Naive thymus-derived CD8-positive, alpha-beta T cell (primary cell): ENCODE measurements at regions not wholly inside any gene's neighbourhood (a gene's known extent, or its start where the extent isn't known, plus 50 kb on each side); places are given as distances from the start of the nearest gene placed in this dataset.

Source experiments
- ATAC-seq, 2 donors: fragments of 150-1000 bp; cut with Tn5 transposase in 1 of 2; sonication (Bioruptor Pico), chemical (Tn5 transposase) in 1 of 2; 1 replicate in 1 of 2; 2 replicates in 1 of 2; pipeline ENCODE4 v1.10.0; 2021; ENCODE audit warnings: mild to moderate bottlenecking in 2 of 2, moderate library complexity in 2 of 2
- POLR2A ChIA-PET: fragments of 350-600 bp; sonication (Branson Sonifier 250); formaldehyde crosslinking; loops from one replicate; lab custom pipeline; 2021; ENCODE audit warnings: antibody characterized with exemption; lab: Charles Lee
- DNase-seq, 10 donors: peaks; one replicate each; pipeline versions ENCODE4 v3.0.0 to v3.0.0-alpha.2; 2020 to 2022
- H3K27ac Mint-ChIP-seq, 10 donors: one replicate each; pipeline ENCODE4 v1.8.0; 2020 to 2022; ENCODE audit warnings: mild to moderate bottlenecking in 10 of 10, mixed read lengths in 10 of 10, moderate library complexity in 4 of 10, inconsistent platforms in 1 of 10
- H3K27me3 Mint-ChIP-seq, 5 donors: one replicate each; pipeline ENCODE4 v1.8.0; 2021 to 2022; ENCODE audit warnings: mixed read lengths in 5 of 5
- H3K36me3 Mint-ChIP-seq, 3 donors: one replicate each; pipeline ENCODE4 v1.8.0; 2020 to 2022; ENCODE audit warnings: mixed read lengths in 3 of 3, mild to moderate bottlenecking in 2 of 3, inconsistent platforms in 1 of 3
- H3K4me1 Mint-ChIP-seq, 4 donors: one replicate each; pipeline ENCODE4 v1.8.0; 2021 to 2022; ENCODE audit warnings: mixed read lengths in 4 of 4
- H3K4me3 Mint-ChIP-seq, 10 donors: one replicate each; pipeline ENCODE4 v1.8.0; 2020 to 2022; ENCODE audit warnings: mild to moderate bottlenecking in 10 of 10, mixed read lengths in 10 of 10, moderate library complexity in 6 of 10, inconsistent platforms in 1 of 10
- H3K9me3 Mint-ChIP-seq, 9 donors: one replicate each; pipeline ENCODE4 v1.8.0; 2020 to 2022; ENCODE audit warnings: mixed read lengths in 9 of 9, mild to moderate bottlenecking in 3 of 9, inconsistent platforms in 1 of 9, moderate library complexity in 1 of 9

- no peaks in the 10 kb centered on the region for H3K4me1 Mint-ChIP-seq
- POLR2A ChIA-PET = no interaction called here
- H3K4me3 Mint-ChIP-seq = no peak overlapping the region
- DNase-seq (peak in 1 of 10 donors; percentile 15), ATAC-seq (no peak)
- no peak overlapping the region for H3K27ac Mint-ChIP-seq
- H3K27me3 Mint-ChIP-seq = no peaks in the 10 kb centered on the region
- no peaks in the 10 kb centered on the region for H3K36me3 Mint-ChIP-seq
- H3K9me3 Mint-ChIP-seq = no peaks in the 10 kb centered on the region
These were observed 177.6 kb upstream of the HDAC4 start for GRCh38 chr2:239578381-239578780.

DNA sequence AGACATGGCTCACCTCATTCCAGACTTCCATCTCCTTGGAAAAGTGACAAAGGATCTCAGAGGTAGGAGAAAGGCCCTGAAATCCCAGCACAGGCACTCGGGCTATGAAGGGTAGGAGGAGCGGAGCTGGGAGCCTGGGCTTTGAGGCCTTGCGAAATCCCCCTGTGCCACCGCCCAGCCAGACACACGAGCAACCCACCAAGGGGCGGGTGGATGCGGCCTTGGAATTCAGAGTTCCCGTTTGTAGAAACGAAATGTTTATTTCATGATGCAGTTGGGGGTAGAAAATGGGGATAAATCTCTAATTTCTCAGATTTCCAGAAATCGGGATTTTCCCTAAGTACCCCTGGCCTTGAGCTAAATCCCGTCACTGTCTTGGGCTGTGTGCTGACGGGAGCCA is 177.1 kb upstream of the HDAC4 start:
- Mint-ChIP-seq H3K36me3 (no peaks in the 10 kb centered on the region), H3K4me1 (no peaks in the 10 kb centered on the region), H3K9me3 (no peaks in the 10 kb centered on the region), H3K4me3 (no peak overlapping the region), H3K27ac (no peak overlapping the region), H3K27me3 (no peaks in the 10 kb centered on the region)
- POLR2A ChIA-PET = no interaction called here
- ATAC-seq = no peak
- peak in 1 of 10 donors; percentile 10 for DNase-seq

DNA sequence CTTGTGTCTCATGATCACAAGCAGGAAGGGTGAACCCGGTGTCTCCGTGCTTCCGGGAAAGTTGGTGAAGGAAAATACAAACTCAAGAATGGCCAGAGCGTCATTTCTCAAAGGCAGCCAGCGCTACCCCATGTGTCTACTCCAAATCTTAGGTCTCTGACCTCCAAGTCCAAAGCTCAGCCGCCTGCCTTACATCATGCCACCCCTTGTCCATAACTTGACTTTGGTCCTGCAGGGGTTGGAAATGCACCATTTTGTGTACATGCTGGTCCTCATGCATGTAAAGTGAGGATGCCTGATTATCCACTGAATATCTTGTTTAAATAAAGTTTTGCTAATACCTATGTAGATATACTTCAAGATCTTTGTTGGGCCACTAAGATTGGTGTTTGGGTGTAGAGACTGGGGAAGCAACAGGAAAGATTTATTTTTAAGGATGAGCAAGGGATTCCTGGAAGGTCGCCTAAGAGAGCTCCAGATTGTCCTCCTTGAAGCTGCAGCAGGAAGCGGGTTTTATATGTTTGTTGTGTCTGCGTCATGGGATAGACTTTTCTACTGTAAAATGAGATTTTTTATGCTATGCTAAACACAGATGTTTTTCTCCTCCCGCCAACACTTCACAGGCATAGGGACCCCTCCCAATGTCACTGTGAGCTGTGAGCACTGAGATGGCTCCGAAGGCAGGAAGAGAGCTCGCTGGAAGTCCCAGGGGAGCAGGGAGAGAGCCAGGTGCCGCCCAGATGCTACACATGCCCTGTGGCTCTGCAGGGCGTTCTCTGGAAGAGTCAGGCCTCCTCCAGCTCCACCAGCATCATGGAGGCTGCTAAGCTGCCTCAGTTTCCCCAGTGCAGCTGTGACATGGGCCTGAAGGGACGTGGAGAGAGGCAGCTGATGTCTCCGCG is 176.2 kb upstream of the HDAC4 start:
- Mint-ChIP-seq H3K4me1 (no peaks in the 10 kb centered on the region), H3K4me3 (no peak overlapping the region), H3K27me3 (peaks cover 0 to 3% (median 0%) of the 10 kb centered on the region in 5 donors), H3K36me3 (no peaks in the 10 kb centered on the region), H3K9me3 (no peaks in the 10 kb centered on the region), H3K27ac (no peak overlapping the region)
- DNase-seq (peak in 1 of 10 donors; percentile 45), ATAC-seq (no peak)
- POLR2A ChIA-PET = no interaction called here

DNA sequence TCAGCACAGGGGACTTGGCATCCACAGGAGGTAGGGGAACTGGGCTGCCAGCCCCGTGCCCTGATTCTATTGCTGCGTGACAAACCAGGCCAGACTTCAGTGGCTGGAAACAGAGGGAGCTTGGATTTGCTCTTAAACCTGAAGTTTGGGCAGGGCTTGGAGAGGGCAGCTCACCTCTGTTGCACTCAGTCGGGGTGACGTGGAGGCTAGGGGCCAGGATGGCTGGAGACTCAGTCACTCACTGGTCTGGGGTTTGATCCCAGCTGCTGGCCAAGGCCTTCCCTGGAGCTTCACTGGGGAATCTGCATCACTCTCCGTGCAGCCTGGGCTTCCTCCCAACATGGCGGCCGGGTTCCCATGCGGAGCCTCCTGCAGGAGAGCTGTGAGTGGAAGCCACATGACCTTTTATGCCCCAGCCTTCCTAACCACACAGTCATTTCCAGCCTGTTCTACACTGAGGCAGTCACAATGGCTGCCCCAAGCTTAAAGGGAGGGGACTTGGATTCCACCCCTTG is 175.2 kb upstream of the HDAC4 start:
- Mint-ChIP-seq H3K27me3 (peaks cover 0 to 3% (median 0%) of the 10 kb centered on the region in 5 donors), H3K27ac (no peak overlapping the region), H3K9me3 (no peaks in the 10 kb centered on the region), H3K36me3 (no peaks in the 10 kb centered on the region), H3K4me3 (no peak overlapping the region), H3K4me1 (no peaks in the 10 kb centered on the region)
- POLR2A ChIA-PET = no interaction called here
- DNase-seq = peak in 1 of 10 donors; percentile 50
- no peak for ATAC-seq

DNA sequence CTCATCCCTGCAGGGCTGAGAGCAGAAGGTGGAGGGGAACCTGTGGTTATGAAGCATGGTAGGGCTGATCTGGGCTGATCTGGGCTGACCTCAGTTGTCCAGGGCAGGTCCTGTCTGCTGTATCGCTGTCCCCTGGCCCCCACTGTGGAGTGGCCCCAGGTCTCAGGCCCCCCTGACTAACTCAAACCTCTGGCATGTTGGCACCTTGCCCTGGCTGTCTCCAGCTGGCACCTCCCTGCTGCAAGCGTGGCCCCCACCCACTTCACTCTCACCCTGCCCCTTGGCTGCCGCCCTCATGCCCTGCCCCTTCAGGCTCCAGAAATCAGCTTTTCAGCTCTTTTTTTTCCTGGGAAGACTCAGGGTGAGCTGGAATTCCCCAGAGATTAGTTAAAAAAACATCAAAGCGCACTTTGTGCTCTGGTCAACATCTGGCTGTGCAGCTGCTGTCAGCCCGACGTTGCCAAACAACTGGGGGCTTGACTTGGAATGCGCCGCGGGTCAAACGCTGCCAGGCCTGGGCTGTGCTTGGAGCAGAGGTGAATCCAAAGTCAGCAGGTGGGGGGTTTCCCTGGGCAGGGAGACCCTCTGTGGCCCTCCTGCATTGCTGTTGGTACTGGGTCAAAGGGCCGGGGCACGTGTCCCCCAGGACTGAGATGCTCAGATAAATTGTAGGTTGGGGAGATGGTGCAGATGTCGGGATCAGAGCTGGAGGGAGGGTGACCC is 173.8 kb upstream of the HDAC4 start:
- Mint-ChIP-seq H3K4me1 (no peaks in the 10 kb centered on the region), H3K36me3 (no peaks in the 10 kb centered on the region), H3K27ac (no peak overlapping the region), H3K9me3 (no peaks in the 10 kb centered on the region), H3K4me3 (no peak overlapping the region), H3K27me3 (peaks cover 0 to 3% (median 0%) of the 10 kb centered on the region in 5 donors)
- POLR2A ChIA-PET = no interaction called here
- peak in 1 of 10 donors; percentile 51 for DNase-seq
- no peak for ATAC-seq

DNA sequence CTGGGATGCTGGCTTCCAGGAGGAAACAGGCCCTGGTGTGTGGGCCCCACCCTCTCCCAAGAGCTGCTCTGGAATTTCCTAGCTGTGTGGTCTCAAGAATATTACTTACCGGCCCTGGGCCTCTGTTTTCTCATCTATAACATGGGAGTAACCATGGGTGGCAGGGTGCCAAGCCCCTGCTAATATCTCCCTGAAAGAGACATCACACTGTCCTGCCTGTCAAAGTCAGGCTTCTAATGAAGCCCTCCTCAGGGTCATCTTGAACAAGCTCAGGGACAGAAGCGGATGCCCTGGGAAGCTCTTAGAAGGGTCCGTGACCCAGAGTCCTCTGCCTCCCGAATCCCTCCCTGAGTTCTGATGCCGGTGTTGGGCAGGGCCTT is 173.2 kb upstream of the HDAC4 start:
- Mint-ChIP-seq H3K36me3 (no peaks in the 10 kb centered on the region), H3K27me3 (peaks cover 0 to 3% (median 0%) of the 10 kb centered on the region in 5 donors), H3K9me3 (no peaks in the 10 kb centered on the region), H3K4me1 (no peaks in the 10 kb centered on the region), H3K27ac (no peak overlapping the region), H3K4me3 (no peak overlapping the region)
- DNase-seq (no peak), ATAC-seq (no peak)
- POLR2A ChIA-PET = no interaction called here

DNA sequence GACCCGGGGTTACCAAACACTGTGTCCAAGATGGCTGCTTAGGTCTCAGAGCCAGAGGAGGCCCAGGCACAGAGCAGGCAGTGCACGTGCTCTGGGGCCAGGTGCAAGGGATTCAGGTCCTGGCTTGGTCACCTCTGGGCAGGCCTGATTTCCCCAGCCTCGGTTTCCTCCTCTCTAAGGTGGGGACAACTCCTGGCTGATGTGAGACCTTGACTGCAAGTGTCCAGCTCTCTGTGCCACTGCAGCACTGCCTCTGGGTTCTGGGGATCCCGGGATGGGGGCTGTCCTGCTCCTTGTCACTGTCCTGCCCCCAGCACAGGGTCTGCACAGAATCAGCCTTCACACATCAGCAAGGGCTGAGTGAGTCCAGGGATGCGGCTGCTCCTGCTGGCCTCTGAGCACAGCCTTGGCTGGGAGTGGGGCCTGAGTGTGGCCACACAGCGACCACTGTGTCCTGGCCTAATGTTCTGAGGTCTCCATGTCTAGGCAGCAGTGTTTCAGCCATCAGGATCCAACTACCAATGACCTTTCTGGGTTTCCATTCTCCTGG is 170.2 kb upstream of the HDAC4 start:
- Mint-ChIP-seq H3K9me3 (no peaks in the 10 kb centered on the region), H3K27ac (no peak overlapping the region), H3K4me3 (no peak overlapping the region), H3K36me3 (no peaks in the 10 kb centered on the region), H3K4me1 (no peaks in the 10 kb centered on the region), H3K27me3 (peaks cover 0 to 3% (median 0%) of the 10 kb centered on the region in 5 donors)
- ATAC-seq (no peak), DNase-seq (peak in 1 of 10 donors; percentile 46)
- POLR2A ChIA-PET = interaction anchor here (0.5 kb wide), 1 partner anchor 229 kb away, joined by 3 read pairs; no protein-coding TSS in a partner anchor

DNA sequence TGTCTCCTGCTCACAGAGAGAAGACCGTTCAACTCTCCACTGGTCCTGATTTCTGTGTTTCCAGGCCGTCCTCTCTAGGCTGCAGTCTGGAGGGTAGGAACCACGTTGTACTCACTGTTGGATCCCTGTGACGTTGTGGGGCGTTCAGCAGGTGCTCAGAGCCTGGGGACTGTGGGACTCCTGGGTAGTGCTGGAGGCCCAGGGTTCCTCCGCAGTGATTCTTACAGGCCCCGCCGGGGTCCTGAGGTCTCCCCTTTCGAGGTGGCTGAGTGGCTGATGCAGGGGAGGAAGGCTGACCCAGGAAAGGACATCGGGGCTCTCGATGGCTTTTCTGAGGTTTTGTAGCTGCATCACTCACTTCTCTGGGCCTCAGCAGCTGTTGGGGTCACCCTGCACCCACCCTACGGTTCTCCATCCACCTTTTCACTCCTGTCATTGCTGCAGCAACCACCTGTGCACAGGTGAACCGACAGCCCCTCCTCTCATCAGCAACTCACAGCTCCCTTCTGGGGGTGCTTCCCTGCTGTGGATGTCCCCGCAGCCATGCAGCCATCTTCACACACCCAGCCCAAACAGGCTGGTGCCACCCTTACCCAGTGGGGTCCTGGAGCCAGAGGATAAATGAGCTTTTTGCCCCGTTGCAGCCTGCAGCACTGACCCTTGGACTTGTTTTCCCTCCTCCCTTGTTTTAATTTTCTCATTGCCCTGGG is 169.6 kb upstream of the HDAC4 start:
- POLR2A ChIA-PET = interaction anchor here (0.5 kb wide), 1 partner anchor 228 kb away, joined by 3 read pairs; no protein-coding TSS in a partner anchor
- no peaks in the 10 kb centered on the region for H3K9me3 Mint-ChIP-seq
- H3K4me1 Mint-ChIP-seq = no peaks in the 10 kb centered on the region
- ATAC-seq (no peak), DNase-seq (peak in 1 of 10 donors; percentile 44)
- peaks cover 0 to 3% (median 0%) of the 10 kb centered on the region in 5 donors for H3K27me3 Mint-ChIP-seq
- peak overlapping the region in 2 of 10 donors; percentile 15 to 66 for H3K27ac Mint-ChIP-seq
- no peaks in the 10 kb centered on the region for H3K36me3 Mint-ChIP-seq
- H3K4me3 Mint-ChIP-seq = no peak overlapping the region

DNA sequence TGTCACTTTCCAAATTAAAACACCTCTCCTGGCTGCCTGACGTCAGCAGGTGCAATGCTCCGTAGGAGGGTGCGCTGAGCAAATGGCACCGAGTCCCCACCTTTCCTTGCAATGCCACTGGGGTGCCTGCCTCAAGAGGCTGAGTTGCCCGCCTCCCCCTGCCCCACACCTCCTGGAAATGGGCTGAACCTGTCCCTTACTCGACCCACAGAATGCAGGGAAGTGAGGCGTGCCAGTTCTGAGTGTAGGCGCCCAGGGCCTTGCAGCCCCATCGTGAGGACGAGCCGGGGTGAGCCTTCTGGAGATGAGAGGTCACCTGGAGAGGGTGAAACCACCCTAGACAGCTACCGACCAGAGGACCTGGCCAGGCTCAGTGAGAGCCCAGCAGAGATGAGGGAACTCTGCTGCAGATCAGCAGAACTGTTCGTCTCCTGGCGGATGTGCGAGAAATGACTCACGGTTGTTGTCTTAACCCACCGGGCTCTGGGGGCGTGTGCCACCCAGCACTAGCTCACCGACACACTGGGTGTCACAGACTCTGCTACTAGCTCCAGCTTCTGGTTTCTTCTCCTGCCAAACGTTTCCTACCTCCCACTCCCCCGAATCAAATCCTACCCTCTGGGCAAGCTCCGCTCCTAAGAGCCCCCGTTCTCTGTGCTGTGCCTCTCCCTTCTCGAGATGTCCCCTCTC is 168.7 kb upstream of the HDAC4 start:
- no peaks in the 10 kb centered on the region for H3K9me3 Mint-ChIP-seq
- no peak for ATAC-seq

DNA sequence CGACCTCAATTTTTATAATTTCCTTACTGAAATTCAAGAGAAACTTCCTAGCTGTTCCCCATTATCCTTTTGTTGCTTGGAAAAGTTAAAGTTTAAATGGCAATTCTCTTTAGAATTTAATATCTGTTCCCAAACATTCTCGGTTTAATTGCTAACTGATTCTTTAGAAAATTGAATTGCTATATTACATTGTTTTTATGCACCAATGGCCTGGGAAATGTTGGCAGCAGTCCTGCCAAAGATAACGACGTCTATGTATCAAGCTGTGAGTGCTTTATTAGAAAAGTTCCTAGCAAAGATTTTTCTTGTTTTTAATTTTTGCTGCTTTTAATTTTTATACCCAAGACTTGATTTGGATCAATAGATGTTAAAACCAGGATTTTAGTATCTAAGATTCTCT is 167.8 kb upstream of the HDAC4 start:
- no peak for ATAC-seq
- Mint-ChIP-seq H3K27me3 (peaks cover 0 to 3% (median 3%) of the 10 kb centered on the region in 5 donors), H3K4me3 (no peak overlapping the region), H3K4me1 (no peaks in the 10 kb centered on the region), H3K36me3 (no peaks in the 10 kb centered on the region), H3K27ac (no peak overlapping the region), H3K9me3 (no peaks in the 10 kb centered on the region)
- POLR2A ChIA-PET = no interaction called here
- DNase-seq = no peak

More for the DNA sequence above, 168.7 kb upstream of the HDAC4 start:
- H3K4me1 Mint-ChIP-seq = no peaks in the 10 kb centered on the region
- peaks cover 0 to 3% (median 0%) of the 10 kb centered on the region in 5 donors for H3K27me3 Mint-ChIP-seq
- peak overlapping the region in 1 of 10 donors; percentile 66 for H3K27ac Mint-ChIP-seq
- POLR2A ChIA-PET = no interaction called here
- no peaks in the 10 kb centered on the region for H3K36me3 Mint-ChIP-seq
- H3K4me3 Mint-ChIP-seq = no peak overlapping the region
- DNase-seq = peak in 1 of 10 donors; percentile 54

GRCh38 chr2:239567786-239568185 is 167.0 kb upstream of the HDAC4 start:
- DNase-seq = no peak
- Mint-ChIP-seq H3K4me3 (no peak overlapping the region), H3K36me3 (no peaks in the 10 kb centered on the region), H3K4me1 (no peaks in the 10 kb centered on the region), H3K27me3 (peaks cover 0 to 8% (median 3%) of the 10 kb centered on the region in 5 donors), H3K9me3 (no peaks in the 10 kb centered on the region), H3K27ac (no peak overlapping the region)
- POLR2A ChIA-PET = no interaction called here
- ATAC-seq = no peak
